Effector memory CD8-positive, alpha-beta T cell (primary cell): ENCODE measurements at regions not wholly inside any gene's neighbourhood (a gene's known extent, or its start where the extent isn't known, plus 50 kb on each side); places are given as distances from the start of the nearest gene placed in this dataset.

Source experiments
- ATAC-seq: fragments of 150-1000 bp; cut with Tn5 transposase; replicated peaks from 2 replicates; pipeline ENCODE4 v1.10.0; 2021; ENCODE audit warnings: mild to moderate bottlenecking, moderate library complexity
- DNase-seq, 3 experiments: peaks; one replicate each; pipeline ENCODE4 v3.0.0; 2021
- H3K27ac Mint-ChIP-seq, 2 donors: one replicate each; pipeline ENCODE4 v1.8.0; 2022; ENCODE audit warnings: mild to moderate bottlenecking in 2 of 2, mixed read lengths in 2 of 2, moderate library complexity in 2 of 2
- H3K27me3 Mint-ChIP-seq, 2 donors: one replicate each; pipeline ENCODE4 v1.8.0; 2022; ENCODE audit warnings: mixed read lengths in 2 of 2
- H3K36me3 Mint-ChIP-seq: one replicate; pipeline ENCODE4 v1.8.0; 2022; ENCODE audit warnings: mild to moderate bottlenecking, moderate library complexity, mixed read lengths; ENCODE audit not compliant: insufficient read depth
- H3K4me1 Mint-ChIP-seq, 2 donors: one replicate each; pipeline ENCODE4 v1.8.0; 2022; ENCODE audit warnings: low read depth in 2 of 2, mixed read lengths in 2 of 2
- H3K4me3 Mint-ChIP-seq, 2 donors: one replicate each; pipeline ENCODE4 v1.8.0; 2022; ENCODE audit warnings: mild to moderate bottlenecking in 2 of 2, mixed read lengths in 2 of 2, moderate library complexity in 2 of 2
- H3K9me3 Mint-ChIP-seq, 2 donors: one replicate each; pipeline ENCODE4 v1.8.0; 2022; ENCODE audit warnings: mixed read lengths in 2 of 2

DNA sequence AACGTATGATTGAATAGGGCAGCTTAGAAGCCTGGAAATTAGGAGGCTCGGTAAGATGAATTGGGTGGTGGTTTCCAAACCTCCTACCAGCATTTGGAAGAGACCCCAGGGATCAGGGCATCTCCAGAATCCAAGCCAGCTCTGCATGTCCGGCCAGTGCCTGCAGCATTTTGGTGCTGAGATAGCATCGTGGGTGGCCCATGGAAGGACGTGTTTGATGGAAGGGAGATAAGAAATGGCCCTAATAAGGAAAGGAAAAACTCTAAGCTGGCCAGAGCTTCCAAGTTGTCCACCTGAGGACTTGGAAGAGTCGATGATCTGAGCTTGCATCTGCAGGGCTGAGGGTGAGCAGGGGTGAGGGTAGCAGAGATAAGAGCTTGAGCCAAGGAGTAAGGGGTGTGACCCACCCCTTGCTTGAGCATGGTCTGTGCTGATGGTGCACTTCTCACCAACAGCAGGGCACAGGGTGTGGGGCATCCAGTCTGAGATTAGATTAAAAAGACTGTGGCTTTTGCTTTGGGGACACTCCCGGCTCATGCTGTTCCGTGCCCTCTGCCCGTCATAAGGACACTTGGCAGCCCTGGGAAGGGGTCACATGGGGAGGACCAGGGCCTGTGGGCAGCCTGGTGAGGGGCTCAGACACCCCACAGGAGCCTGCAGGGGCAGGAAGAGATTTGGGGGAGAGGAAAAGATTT is 213.2 kb downstream of the ERMARD start:
- Mint-ChIP-seq H3K4me1 (peaks cover 0 to 2% of the 10 kb centered on the region in 2 donors), H3K27ac (no peak overlapping the region)
- no peak for DNase-seq

GRCh38 chr6:169963581-169964297 is 212.3 kb downstream of the ERMARD start:
- H3K4me1 Mint-ChIP-seq = peaks cover 4 to 7% of the 10 kb centered on the region in 2 donors
- DNase-seq (no peak), ATAC-seq (no peak)
- no peaks in the 10 kb centered on the region for H3K9me3 Mint-ChIP-seq
- no peaks in the 10 kb centered on the region for H3K36me3 Mint-ChIP-seq
- no peak overlapping the region for H3K27ac Mint-ChIP-seq
- H3K27me3 Mint-ChIP-seq = peaks cover 25 to 58% of the 10 kb centered on the region in 2 donors
- no peak overlapping the region for H3K4me3 Mint-ChIP-seq

More for the DNA sequence above, 213.2 kb downstream of the ERMARD start:
- Mint-ChIP-seq H3K27me3 (peaks cover 23 to 60% of the 10 kb centered on the region in 2 donors), H3K4me3 (no peak overlapping the region), H3K9me3 (no peaks in the 10 kb centered on the region), H3K36me3 (no peaks in the 10 kb centered on the region)
- ATAC-seq = no peak

- peak overlapping the region; percentile 18 to 48 for H3K4me3 Mint-ChIP-seq
- peaks cover 6 to 11% of the 10 kb centered on the region in 2 donors for H3K4me1 Mint-ChIP-seq
- no peak for ATAC-seq
- no peak for DNase-seq
- H3K36me3 Mint-ChIP-seq = no peaks in the 10 kb centered on the region
- no peak overlapping the region for H3K27ac Mint-ChIP-seq
- H3K27me3 Mint-ChIP-seq = peaks cover 34 to 56% of the 10 kb centered on the region in 2 donors
- no peaks in the 10 kb centered on the region for H3K9me3 Mint-ChIP-seq
These were observed 211.4 kb downstream of the ERMARD start for GRCh38 chr6:169962604-169963469.

GRCh38 chr6:169961772-169962561 is 210.5 kb downstream of the ERMARD start:
- Mint-ChIP-seq H3K4me3 (peak overlapping the region; percentile 25 to 48), H3K27ac (no peak overlapping the region), H3K36me3 (no peaks in the 10 kb centered on the region), H3K9me3 (no peaks in the 10 kb centered on the region), H3K4me1 (peaks cover 6 to 11% of the 10 kb centered on the region in 2 donors), H3K27me3 (peaks cover 36 to 55% of the 10 kb centered on the region in 2 donors)
- DNase-seq (no peak), ATAC-seq (peak; percentile 22)

- DNase-seq (no peak), ATAC-seq (no peak)
- no peaks in the 10 kb centered on the region for H3K9me3 Mint-ChIP-seq
- H3K36me3 Mint-ChIP-seq = no peaks in the 10 kb centered on the region
- peaks cover 36 to 49% of the 10 kb centered on the region in 2 donors for H3K27me3 Mint-ChIP-seq
- H3K4me1 Mint-ChIP-seq = peaks cover 6 to 11% of the 10 kb centered on the region in 2 donors
- H3K27ac Mint-ChIP-seq = no peak overlapping the region
- peak overlapping the region; percentile 25 to 42 for H3K4me3 Mint-ChIP-seq
These were observed 209.6 kb downstream of the ERMARD start for GRCh38 chr6:169960886-169961611.

- DNase-seq (no peak), ATAC-seq (no peak)
- Mint-ChIP-seq H3K9me3 (no peaks in the 10 kb centered on the region), H3K4me3 (no peak overlapping the region), H3K27ac (no peak overlapping the region), H3K36me3 (no peaks in the 10 kb centered on the region), H3K27me3 (peaks cover 35 to 43% of the 10 kb centered on the region in 2 donors), H3K4me1 (peaks cover 6 to 11% of the 10 kb centered on the region in 2 donors)
These were observed 209.1 kb downstream of the ERMARD start for GRCh38 chr6:169960521-169960885.

- Mint-ChIP-seq H3K4me1 (peaks cover 6 to 11% of the 10 kb centered on the region in 2 donors), H3K4me3 (no peak overlapping the region), H3K36me3 (no peaks in the 10 kb centered on the region), H3K27me3 (peaks cover 34 to 38% of the 10 kb centered on the region in 2 donors), H3K9me3 (no peaks in the 10 kb centered on the region), H3K27ac (no peak overlapping the region)
- DNase-seq = no peak
- no peak for ATAC-seq
These were observed 208.6 kb downstream of the ERMARD start for GRCh38 chr6:169960003-169960344.

DNA sequence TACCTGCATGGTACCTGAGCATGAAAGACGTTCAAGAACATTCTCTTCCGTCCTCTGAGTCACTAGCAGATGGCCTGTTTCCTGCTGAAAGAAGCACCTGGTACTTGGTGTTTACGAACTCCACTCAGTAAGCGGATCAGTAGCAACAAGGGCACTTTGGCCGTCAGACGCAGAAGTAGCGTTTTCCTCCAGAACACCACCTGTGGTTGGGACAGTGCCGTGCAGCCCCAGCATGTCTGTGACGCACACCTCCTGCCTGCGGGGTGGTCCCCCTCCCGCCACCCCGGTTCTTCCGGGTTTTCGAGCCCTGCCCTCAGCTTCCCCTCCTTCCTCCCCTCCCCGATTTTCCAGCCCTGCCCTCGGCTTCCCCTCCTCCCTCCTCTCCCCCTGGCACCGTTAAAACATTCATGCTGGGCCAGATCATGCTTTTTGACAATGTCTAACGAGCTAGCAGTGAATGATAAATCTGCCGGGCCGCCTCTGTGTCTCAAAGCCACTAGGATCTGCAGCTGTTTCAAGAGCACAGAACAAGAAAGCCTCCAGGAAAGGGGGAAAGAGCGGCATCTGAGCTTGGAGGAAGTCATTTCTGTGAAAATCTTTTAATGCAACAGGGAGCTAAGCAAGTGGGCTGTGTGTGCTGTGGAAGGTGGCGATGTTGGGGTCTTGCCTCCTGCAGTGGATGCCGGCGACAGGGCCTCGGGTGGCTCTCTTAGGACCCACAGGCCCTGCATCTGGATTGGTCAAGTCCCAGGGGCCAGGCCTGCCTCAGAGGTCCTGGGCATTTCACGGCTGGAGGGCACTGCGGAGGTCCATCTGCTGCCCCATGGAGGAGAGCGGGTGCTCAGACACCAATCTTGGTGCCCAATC is 207.9 kb downstream of the ERMARD start:
- no peaks in the 10 kb centered on the region for H3K9me3 Mint-ChIP-seq
- no peaks in the 10 kb centered on the region for H3K36me3 Mint-ChIP-seq
- H3K27me3 Mint-ChIP-seq = peaks cover 31 to 38% of the 10 kb centered on the region in 2 donors
- peak overlapping the region in 1 of 2 donors; percentile 31 for H3K4me3 Mint-ChIP-seq
- ATAC-seq (peak; percentile 91), DNase-seq (peak; percentile 14 to 27 (median 24))
- H3K4me1 Mint-ChIP-seq = peaks cover 6 to 11% of the 10 kb centered on the region in 2 donors
- H3K27ac Mint-ChIP-seq = no peak overlapping the region

DNA sequence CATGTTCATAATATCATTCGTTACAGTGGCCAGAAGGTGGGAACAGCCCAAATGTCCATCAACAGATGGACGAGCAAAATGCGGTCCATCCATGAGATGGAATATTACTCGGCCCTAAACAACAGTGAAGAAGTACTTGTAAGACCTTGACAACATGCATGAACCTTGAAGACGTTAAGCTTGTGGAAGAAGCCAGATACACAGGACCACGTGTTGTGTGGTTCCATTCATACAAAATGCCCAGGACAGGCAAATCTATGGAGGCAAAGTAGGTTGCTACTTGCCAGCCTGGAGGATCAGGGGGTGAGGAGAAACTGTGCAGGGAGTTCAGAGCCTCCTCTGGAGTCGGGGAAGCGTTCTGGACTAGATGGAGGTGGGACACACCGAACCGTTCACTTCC is 207.1 kb downstream of the ERMARD start:
- peaks cover 30 to 38% of the 10 kb centered on the region in 2 donors for H3K27me3 Mint-ChIP-seq
- no peaks in the 10 kb centered on the region for H3K9me3 Mint-ChIP-seq
- ATAC-seq (no peak), DNase-seq (no peak)
- H3K36me3 Mint-ChIP-seq = no peaks in the 10 kb centered on the region
- H3K4me1 Mint-ChIP-seq = peaks cover 6 to 11% of the 10 kb centered on the region in 2 donors
- H3K27ac Mint-ChIP-seq = no peak overlapping the region
- H3K4me3 Mint-ChIP-seq = no peak overlapping the region

DNA sequence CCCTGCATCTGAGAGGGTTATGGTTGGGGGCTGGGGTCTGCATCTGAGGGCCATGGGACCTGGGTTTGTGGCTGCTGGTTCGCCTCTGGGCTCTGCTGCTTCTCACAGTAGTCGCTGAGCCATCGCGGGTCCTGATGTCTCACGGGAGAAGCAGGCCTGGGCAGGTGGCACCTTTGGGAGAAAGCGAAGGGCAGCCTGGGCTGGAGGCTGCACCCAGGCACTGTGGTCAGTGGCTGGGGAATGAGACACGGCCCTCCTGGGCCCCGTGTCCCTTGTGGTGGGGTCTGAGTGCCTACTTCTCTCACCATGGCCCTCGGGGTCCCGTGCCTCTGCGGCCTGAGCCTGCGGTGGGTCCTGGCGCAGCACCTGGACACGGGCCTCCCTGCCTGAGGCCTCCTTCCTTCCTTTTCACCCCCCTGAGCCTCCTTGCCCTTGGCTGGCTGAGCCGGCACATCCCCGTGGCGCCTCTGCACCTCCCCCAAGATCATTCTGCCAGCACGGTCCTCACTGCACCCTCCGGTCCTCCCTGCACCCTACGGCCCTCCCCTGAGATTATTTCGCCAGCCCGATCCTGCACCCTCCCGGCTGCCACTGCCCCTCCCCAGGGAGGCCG is 206.0 kb downstream of the ERMARD start:
- H3K36me3 Mint-ChIP-seq = no peaks in the 10 kb centered on the region
- H3K27me3 Mint-ChIP-seq = peaks cover 27 to 29% of the 10 kb centered on the region in 2 donors
- ATAC-seq (no peak), DNase-seq (no peak)
- H3K4me1 Mint-ChIP-seq = peaks cover 5 to 11% of the 10 kb centered on the region in 2 donors
- no peaks in the 10 kb centered on the region for H3K9me3 Mint-ChIP-seq
- no peak overlapping the region for H3K4me3 Mint-ChIP-seq
- no peak overlapping the region for H3K27ac Mint-ChIP-seq

DNA sequence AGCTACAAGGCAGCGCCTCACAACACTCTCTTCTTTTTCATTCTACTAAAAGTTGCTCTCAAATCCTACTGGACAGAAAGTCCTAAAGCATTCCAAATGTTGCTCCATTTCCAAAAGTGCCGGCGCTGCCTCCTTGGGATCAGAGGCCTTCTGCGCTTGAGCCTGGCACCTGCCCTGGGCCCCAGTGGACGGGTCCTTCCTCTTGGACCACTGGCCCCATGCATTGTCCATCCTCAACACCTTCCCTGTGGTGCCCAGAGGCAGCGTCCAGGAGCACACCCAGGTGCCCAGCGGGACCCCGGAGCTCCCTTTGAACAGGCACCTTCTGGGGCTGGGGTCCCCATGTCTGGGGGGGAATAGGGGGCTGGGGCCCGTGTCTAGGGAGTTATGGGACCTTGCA is 205.2 kb downstream of the ERMARD start:
- no peak for DNase-seq
- no peaks in the 10 kb centered on the region for H3K36me3 Mint-ChIP-seq
- H3K27ac Mint-ChIP-seq = no peak overlapping the region
- no peak overlapping the region for H3K4me3 Mint-ChIP-seq
- H3K9me3 Mint-ChIP-seq = no peaks in the 10 kb centered on the region
- ATAC-seq = no peak
- H3K27me3 Mint-ChIP-seq = peaks cover 25 to 27% of the 10 kb centered on the region in 2 donors
- H3K4me1 Mint-ChIP-seq = peaks cover 5 to 11% of the 10 kb centered on the region in 2 donors
